Non-pigmented ciliary epithelial cell (primary cell): ENCODE measurements at regions not wholly inside any gene's neighbourhood (a gene's known extent, or its start where the extent isn't known, plus 50 kb on each side); places are given as distances from the start of the nearest gene placed in this dataset.

Experiments
- DNase-seq: peaks from one replicate; pipeline ENCODE4 v3.0.0-alpha.2; 2010; ENCODE audit warnings: low read depth

- no peak for DNase-seq
These were observed 77.7 kb upstream of the PELI1 start for GRCh38 chr2:64221935-64222334.

- DNase-seq = no peak
These were observed 78.1 kb upstream of the PELI1 start for GRCh38 chr2:64222351-64222750.

GRCh38 chr2:64223055-64223454 is 78.8 kb upstream of the PELI1 start:
- DNase-seq = no peak

- DNase-seq = no peak
These were observed 81.3 kb upstream of the PELI1 start for GRCh38 chr2:64225491-64225890.

- DNase-seq = no peak
These were observed 82.4 kb upstream of the PELI1 start for GRCh38 chr2:64226611-64227010.

- no peak for DNase-seq
These were observed 83.4 kb upstream of the PELI1 start for GRCh38 chr2:64227603-64228125.

- peak; percentile 15 for DNase-seq
These were observed 84.0 kb upstream of the PELI1 start for GRCh38 chr2:64228126-64228678.

GRCh38 chr2:64228918-64229317 is 84.7 kb upstream of the PELI1 start:
- DNase-seq = no peak

- no peak for DNase-seq
These were observed 86.3 kb upstream of the PELI1 start for GRCh38 chr2:64230540-64230939.

- no peak for DNase-seq
These were observed 88.0 kb upstream of the PELI1 start for GRCh38 chr2:64232266-64232665.

GRCh38 chr2:64233376-64233922 is 89.2 kb upstream of the PELI1 start:
- no peak for DNase-seq

- no peak for DNase-seq
These were observed 89.9 kb upstream of the PELI1 start for GRCh38 chr2:64234150-64234549.

- DNase-seq = no peak
These were observed 90.6 kb upstream of the PELI1 start for GRCh38 chr2:64234785-64235184.

- DNase-seq = no peak
These were observed 93.0 kb upstream of the PELI1 start for GRCh38 chr2:64237266-64237665.

- no peak for DNase-seq
These were observed 94.6 kb upstream of the PELI1 start for GRCh38 chr2:64238799-64239198.

- no peak for DNase-seq
These were observed 99.1 kb upstream of the PELI1 start for GRCh38 chr2:64243081-64244036.

- no peak for DNase-seq
These were observed 99.8 kb upstream of the PELI1 start for GRCh38 chr2:64244037-64244416.

GRCh38 chr2:64245631-64246030 is 101.4 kb upstream of the PELI1 start:
- no peak for DNase-seq

GRCh38 chr2:64246962-64247361 is 102.7 kb upstream of the PELI1 start:
- no peak for DNase-seq

GRCh38 chr2:64249426-64249825 is 105.2 kb upstream of the PELI1 start:
- DNase-seq = no peak

- no peak for DNase-seq
These were observed 105.8 kb upstream of the PELI1 start for GRCh38 chr2:64250063-64250462.

GRCh38 chr2:64250751-64251423 is 106.7 kb upstream of the PELI1 start:
- DNase-seq = no peak
